Neutrophil (primary cell): ENCODE measurements at regions not wholly inside any gene's neighbourhood (a gene's known extent, or its start where the extent isn't known, plus 50 kb on each side); places are given as distances from the start of the nearest gene placed in this dataset.

Experiments used
- H3K27ac ChIP-seq: fragments of 200-600 bp; sonication (generic); 2 replicates; pipeline ENCODE4 v1.5.1; 2016; ENCODE audit warnings: mild to moderate bottlenecking, moderate library complexity
- H3K27me3 ChIP-seq: fragments of 200-600 bp; sonication (generic); 2 replicates; pipeline ENCODE4 v1.6.0; 2016; ENCODE audit warnings: mild to moderate bottlenecking
- H3K36me3 ChIP-seq: fragments of 200-600 bp; sonication (generic); 2 replicates; pipeline ENCODE4 v1.5.1; 2017
- H3K4me1 ChIP-seq, 2 experiments: fragments of 200-600 bp in 1 of 2; sonication (generic) in 1 of 2; 1 replicate in 1 of 2; 2 replicates in 1 of 2; pipeline versions ENCODE4 v1.5.1 to v1.6.1; 2013 to 2016; ENCODE audit warnings: low read depth in 1 of 2, low read length in 1 of 2, mild to moderate bottlenecking in 1 of 2, moderate library complexity in 1 of 2; ENCODE audit not compliant: control insufficient read depth in 1 of 2, insufficient read depth in 1 of 2
- H3K4me3 ChIP-seq, 2 experiments: fragments of 200-600 bp in 1 of 2; sonication (generic) in 1 of 2; 1 replicate in 1 of 2; 2 replicates in 1 of 2; pipeline ENCODE4 v1.5.1; 2013 to 2016; ENCODE audit warnings: low read depth in 1 of 2, low read length in 1 of 2, mild to moderate bottlenecking in 1 of 2, moderate library complexity in 1 of 2
- H3K9me3 ChIP-seq: fragments of 200-600 bp; sonication (generic); 2 replicates; pipeline ENCODE4 v1.5.1; 2016
- TF ChIP-seq, protein P1 (sequence below): fragments of 200-600 bp; sonication (generic); IDR thresholded peaks from 2 replicates; pipeline ENCODE4 v1.5.1; 2016; ENCODE audit warnings: antibody characterized with exemption

DNA sequence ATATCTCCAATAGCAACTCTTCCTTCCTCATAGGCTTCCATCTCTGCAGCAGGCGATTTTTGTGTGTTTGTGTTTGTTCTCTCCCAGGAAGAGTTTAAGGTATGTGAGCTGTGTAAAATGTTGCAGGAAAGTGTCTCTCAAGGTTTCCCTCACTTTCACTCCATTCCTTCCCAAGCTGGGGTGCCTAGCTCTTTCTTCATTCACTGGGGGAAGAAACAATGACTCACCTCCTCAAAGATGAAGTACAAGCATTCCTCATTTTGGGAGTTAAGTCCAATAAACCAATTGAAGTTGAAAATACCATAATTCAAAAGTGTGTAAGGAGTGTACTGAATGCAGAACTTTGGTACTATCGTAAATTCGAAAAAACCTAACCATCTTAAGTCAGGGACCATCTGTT lies 422.7 kb upstream of the CFAP20DC start:
- Histone ChIP-seq H3K4me3 (no peak overlapping the region), H3K4me1 (no peaks in the 10 kb centered on the region), H3K27me3 (no peaks in the 10 kb centered on the region), H3K27ac (no peak overlapping the region), H3K36me3 (no peaks in the 10 kb centered on the region), H3K9me3 (no peaks in the 10 kb centered on the region)
- TF ChIP-seq, protein P1, sequence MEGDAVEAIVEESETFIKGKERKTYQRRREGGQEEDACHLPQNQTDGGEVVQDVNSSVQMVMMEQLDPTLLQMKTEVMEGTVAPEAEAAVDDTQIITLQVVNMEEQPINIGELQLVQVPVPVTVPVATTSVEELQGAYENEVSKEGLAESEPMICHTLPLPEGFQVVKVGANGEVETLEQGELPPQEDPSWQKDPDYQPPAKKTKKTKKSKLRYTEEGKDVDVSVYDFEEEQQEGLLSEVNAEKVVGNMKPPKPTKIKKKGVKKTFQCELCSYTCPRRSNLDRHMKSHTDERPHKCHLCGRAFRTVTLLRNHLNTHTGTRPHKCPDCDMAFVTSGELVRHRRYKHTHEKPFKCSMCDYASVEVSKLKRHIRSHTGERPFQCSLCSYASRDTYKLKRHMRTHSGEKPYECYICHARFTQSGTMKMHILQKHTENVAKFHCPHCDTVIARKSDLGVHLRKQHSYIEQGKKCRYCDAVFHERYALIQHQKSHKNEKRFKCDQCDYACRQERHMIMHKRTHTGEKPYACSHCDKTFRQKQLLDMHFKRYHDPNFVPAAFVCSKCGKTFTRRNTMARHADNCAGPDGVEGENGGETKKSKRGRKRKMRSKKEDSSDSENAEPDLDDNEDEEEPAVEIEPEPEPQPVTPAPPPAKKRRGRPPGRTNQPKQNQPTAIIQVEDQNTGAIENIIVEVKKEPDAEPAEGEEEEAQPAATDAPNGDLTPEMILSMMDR = no peak

GRCh38 chr3:59469948-59470723 lies 420.3 kb upstream of the CFAP20DC start:
- Histone ChIP-seq H3K27ac (no peak overlapping the region), H3K4me3 (no peak overlapping the region), H3K36me3 (no peaks in the 10 kb centered on the region), H3K27me3 (no peaks in the 10 kb centered on the region), H3K9me3 (no peaks in the 10 kb centered on the region), H3K4me1 (no peaks in the 10 kb centered on the region)
- TF ChIP-seq, protein P1 = no peak

GRCh38 chr3:59467476-59467875 lies 417.7 kb upstream of the CFAP20DC start:
- Histone ChIP-seq H3K4me3 (no peak overlapping the region), H3K27ac (no peak overlapping the region), H3K4me1 (no peaks in the 10 kb centered on the region), H3K36me3 (no peaks in the 10 kb centered on the region), H3K27me3 (no peaks in the 10 kb centered on the region), H3K9me3 (no peaks in the 10 kb centered on the region)
- TF ChIP-seq, protein P1 = no peak

- no peaks in the 10 kb centered on the region for H3K4me1 ChIP-seq
- TF ChIP-seq, protein P1 = no peak
- H3K27me3 ChIP-seq = no peaks in the 10 kb centered on the region
- no peaks in the 10 kb centered on the region for H3K36me3 ChIP-seq
- no peak overlapping the region for H3K4me3 ChIP-seq
- no peaks in the 10 kb centered on the region for H3K9me3 ChIP-seq
- H3K27ac ChIP-seq = no peak overlapping the region
These were observed 414.4 kb upstream of the CFAP20DC start for GRCh38 chr3:59464187-59464586.

DNA sequence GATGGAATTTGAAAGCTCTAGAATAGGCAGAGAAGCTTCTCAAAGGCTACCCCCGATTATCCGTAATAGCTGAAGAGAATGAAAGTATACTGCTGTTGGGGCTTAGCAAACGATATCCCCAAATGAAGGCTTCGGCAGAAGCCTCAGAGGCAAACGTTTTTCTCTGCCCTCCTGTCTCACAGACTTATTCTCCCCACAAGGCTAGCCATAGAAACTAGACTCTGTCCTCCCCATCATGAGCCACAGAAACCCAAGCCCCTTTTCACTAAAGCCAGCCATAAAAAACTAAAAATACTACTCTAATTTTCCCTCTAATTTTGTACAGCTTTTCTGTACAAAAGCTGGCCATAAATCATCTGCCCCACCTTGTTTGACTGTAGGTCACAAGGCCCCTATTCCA lies 413.4 kb upstream of the CFAP20DC start:
- Histone ChIP-seq H3K4me3 (no peak overlapping the region), H3K9me3 (no peaks in the 10 kb centered on the region), H3K4me1 (no peaks in the 10 kb centered on the region), H3K27me3 (no peaks in the 10 kb centered on the region), H3K27ac (no peak overlapping the region), H3K36me3 (no peaks in the 10 kb centered on the region)
- TF ChIP-seq, protein P1 = no peak
